Femur (tissue), 1 donor: ENCODE measurements at regions not wholly inside any gene's neighbourhood (a gene's known extent, or its start where the extent isn't known, plus 50 kb on each side); places are given as distances from the start of the nearest gene placed in this dataset.

Source experiments
- DNase-seq: peaks from one replicate; pipeline ENCODE4 v3.0.0-alpha.2; 2017

DNA sequence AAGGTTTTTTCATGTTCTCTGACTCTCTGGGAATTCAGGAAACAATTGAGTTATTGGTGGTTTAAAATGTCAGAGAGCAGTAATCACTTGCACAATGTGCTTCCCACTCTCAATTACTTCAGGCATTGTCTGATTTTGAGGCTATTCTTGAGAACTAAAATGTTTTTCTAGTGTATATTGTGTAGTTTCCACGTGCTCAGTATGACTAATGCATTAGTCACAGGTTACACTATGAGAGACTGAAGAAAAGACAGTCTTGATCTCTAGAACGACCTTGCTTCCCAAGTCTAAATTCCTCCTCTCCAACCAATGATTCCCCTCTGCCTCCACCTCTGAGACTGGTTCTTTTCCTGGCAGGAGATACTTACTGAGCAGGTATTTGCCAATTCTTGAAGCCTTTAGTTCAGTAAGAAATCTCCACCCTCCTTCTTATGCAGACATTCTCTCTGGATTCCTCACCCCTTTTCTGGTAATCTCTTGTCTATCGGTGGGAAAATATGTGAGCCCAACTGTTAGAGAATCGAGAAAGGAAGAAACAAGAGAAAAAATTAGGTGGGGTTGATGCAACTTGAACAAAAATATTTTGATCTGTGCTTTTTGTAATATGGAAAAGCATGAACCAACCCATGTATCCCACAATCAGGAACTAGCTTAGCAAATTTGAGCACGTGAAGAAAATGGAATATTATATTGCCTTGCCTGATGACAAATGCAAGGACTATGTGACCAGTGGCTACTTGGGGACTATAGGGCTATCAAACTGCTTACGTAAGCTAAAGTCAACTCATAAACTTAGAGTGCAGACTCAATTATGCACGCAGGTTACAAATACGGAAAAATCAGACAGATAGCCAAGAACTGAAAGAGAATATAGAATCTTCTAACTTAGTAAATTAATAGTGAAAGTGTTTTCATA, 61.1 kb upstream of the SLC22A16 start:
- no peak for DNase-seq

DNA sequence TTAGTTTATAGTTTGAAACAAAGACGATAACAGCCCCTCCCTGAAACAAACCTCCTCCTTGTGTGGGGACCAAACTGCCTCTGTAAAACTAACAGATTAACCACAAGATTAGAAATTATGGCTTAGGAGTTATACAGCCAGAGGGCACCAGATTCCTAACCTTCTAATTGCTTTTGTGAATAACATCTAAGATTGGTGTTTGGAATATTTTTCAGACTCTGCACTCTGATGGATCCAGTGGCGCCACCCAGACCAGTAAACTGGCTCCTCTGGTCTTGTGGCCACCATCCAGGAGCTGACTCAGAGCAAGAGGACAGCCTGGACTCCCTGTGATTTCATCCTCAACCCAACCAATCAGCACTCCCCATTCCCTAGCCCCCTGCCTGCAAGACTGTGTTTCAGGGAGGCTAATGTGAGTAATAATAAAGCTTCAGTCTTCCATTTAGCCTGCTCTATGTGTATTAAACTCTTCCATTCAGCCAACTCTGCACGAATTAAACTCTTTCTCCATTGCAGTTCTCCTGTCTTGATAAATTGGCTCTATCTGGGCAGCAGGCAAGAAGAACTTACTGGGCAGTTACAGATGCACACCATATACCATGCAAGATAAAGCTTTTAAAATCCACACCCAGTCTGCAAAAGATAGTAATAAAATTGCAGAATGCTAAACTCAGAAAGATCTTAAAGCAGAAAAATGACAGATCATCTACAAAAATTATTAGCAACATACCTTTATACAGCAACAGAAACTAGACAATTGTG, 58.5 kb upstream of the SLC22A16 start:
- DNase-seq, result no peak

DNA sequence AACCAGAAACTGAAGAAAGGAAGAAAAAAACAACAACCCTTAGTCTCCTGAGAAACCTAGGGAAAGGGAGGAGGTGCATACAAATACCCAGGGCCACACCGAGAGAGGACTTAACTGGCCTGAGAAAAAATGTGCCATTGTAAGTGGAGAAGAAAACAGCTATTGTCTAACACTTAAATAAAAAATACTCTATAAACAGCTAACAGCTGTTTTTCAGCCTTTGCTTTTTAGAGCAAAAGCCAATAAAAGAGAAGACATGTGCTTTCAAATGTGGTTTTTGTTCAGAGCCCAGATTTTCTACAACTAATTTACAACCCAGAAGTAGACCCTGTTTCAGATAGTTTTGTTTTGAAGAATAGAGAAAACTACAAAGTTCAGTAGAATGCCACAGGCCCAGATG, 56.0 kb upstream of the SLC22A16 start:
- DNase-seq, result no peak

DNA sequence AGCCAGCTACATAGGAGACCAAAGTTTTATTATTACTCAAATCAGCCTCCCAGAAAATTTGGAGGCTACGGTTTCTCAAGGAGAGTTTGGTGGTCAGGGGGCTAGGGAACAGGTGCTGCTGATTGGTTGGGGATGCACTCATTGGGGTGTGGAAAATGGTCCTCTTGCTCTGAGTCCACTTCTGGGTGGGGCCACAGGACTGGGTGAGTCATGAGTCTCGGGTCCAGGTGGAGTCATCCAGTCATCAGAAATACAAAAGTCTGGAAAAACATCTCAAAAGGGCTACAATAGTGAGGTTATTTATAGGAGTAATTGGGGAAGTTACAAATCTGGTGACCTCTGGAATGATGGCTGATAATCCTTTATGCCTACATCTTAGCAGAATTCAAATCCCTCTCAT, 54.3 kb upstream of the SLC22A16 start:
- DNase-seq, result no peak

DNA sequence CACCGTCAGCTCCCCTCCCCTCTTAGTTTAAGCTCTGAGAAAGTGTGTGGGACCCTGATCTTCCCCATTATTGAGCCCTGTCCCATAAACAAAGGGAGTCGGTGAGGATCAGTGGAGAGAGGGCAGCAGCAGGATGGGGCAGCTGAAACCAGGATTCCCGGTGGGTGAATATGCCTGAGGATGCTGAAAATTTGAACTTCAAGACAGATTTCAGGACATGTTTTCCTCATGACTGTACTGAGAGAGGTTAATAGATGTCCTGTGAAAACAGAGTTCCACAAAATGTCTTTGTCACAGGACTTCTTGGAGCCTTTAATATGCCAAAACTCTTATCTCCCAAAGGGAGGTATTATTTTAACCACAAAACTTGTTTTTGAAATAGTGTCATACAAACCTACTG, 53.5 kb upstream of the SLC22A16 start:
- no peak for DNase-seq

DNA sequence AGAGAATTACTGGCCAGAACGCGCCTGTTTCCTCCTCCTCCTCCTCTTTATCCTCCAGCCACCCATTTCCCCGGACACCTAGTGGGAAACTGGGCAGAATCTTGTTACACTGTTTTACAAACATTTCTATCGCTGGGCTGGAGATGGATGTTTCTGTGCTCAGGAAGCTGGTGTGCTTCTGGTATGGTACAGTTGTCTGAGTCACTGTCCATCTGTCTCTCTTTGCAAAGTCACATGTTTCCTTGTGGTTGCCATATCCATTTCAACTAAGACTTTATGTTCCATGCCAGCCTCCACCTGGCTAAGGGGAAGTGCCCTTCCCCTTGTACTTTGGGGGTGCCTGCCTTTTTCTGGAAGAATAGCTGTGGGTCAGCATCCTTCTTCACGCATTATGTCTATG, 52.9 kb upstream of the SLC22A16 start:
- no peak for DNase-seq

DNA sequence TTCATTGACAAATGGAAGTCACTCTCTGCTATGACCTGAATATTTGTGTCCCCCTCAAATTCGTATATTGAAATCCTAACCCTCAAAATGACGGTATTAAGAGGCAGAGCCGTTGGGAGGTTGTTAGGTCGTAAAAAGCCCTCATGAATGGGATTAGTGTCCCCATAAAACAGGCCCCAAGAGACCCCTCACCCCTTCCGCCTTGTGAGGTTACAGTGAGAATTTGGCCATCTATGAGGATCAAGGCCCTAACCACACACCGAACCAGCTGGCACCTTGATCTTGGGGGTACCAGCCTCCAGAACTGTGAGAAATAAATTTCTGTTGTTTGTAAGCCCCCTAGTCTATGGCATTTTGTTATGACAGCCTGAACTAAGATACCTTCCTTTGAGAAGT, 52.5 kb upstream of the SLC22A16 start:
- DNase-seq, result no peak

DNA sequence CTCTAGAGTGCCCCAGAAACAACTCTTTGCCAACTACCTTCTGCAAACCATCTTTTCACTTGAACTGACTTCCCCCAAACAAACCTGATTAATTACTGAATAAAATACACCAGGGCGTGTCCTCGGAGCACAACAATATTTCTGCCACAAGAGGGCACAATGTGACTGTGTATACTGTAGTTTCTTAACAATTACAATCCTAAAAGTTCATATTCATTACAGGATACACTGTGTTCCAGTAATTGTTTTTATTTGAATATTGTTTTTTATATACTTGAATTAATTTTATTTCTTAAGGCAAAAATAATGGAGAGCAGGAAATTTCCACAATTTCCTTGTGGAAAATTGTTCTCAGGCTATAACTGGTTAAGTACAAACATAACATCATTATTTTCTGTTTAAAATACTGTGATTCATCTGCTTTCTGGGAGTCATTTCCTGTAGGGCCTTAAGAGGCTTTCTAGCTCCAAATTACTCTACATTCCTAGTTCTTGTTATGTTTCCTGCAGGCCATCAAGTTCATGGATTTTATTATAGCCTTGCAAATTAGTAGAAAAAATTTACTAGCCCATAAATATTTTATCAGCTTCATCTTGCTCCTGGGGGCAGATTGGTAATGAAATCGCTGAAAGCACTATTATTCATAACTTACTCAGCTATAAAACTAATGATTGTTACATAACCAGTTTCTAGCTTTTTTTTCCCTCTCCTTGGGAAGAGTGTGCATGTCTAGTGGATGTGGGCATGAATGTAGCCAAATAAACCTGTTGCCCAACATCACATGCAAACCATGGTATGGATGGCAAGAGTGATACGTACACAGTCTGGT, 51.9 kb upstream of the SLC22A16 start:
- DNase-seq, result peak; percentile 51

DNA sequence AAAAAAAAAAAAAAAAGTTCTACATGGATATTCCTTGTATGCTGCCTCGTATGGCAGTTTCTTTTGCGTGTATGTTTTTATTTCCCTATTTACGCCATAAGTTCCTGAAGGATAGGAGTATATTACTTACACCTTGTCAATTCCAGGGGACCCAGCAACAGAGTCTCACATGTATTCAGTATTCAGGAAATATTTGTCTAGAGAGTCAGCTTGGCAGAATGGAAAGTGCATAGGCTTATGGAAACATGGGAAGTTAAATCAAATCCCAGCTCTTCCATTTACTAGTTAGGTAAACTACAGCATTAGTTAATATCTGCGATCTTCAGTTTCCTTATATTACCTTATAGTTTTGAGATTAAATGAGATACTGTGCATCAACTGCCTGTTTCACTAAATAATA, 51.1 kb upstream of the SLC22A16 start:
- DNase-seq, result no peak

DNA sequence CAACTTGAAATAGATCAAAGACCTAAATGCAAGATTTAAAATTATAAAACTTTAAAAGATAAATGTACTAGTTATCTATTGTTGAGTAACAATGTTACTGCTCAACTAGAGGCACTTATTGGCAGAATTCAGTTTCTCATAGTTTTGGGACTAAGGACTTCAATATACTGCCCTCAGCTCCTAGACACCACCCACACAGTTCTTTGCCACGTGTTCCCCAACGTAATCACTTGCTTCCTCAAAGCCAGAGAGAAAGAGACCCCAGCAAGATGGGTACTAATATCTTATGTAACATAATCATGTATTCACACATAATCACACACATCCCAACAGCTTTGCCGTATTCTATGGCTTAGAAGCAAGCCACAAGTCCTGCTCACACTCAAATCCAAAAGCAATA, 50.3 kb upstream of the SLC22A16 start:
- DNase-seq, result no peak
